ENCODE measurements at regions not wholly inside any gene's neighbourhood (a gene's known extent, or its start where the extent isn't known, plus 50 kb on each side); places are given as distances from the start of the nearest gene placed in this dataset.

- no peak for TF ChIP-seq SMAD4 (CRISPR knock-in tag; IDR thresholded peaks at IDR 0.05)
- no peak for TF ChIP-seq PRRX2 (CRISPR knock-in tag; IDR thresholded peaks at IDR 0.05)
- no peak for TF ChIP-seq ZNF219 (CRISPR knock-in tag; IDR thresholded peaks at IDR 0.05; ENCODE audit: borderline replicate concordance)
- TF ChIP-seq AFF4 (CRISPR knock-in tag; IDR thresholded peaks at IDR 0.05; ENCODE audit: borderline replicate concordance): no peak
- TF ChIP-seq PRDM15 (CRISPR knock-in tag; IDR thresholded peaks at IDR 0.05): no peak
- no peak for TF ChIP-seq NFATC4 (CRISPR knock-in tag; IDR thresholded peaks at IDR 0.05)
- TF ChIP-seq GTF2I (CRISPR knock-in tag; conservative IDR thresholded peaks at IDR 0.05): no peak
Observed at GRCh38 chr7:131234719-131235488, 92.8 kb upstream of the MKLN1 start (continued).

- Mint-ChIP-seq H3K4me3 (no peak overlapping the region), H3K4me1 (peaks cover 21% of the 10 kb centered on the region), H3K27ac (no peak overlapping the region), H3K9me3 (0 out of 2 replicates have a peak, but pooled peaks cover 7% of the 10 kb centered on the region), H3K36me3 (no peaks in the 10 kb centered on the region), H3K27me3 (ENCODE audit: low read depth) (no peaks in the 10 kb centered on the region)
- no peak; the same call in 1 of the 2 replicates for ATAC-seq
- DNase-seq (ENCODE audit: low spot score): no peak
- CTCF ChIA-PET: interaction anchor here (0.8 kb wide), 1 partner anchor 14 kb away, joined by 3 read pairs; no protein-coding TSS in a partner anchor
- POLR2A ChIA-PET: no interaction called here
- TF ChIP-seq E2F1 (CRISPR knock-in tag; IDR thresholded peaks at IDR 0.05) (no peak), FOXJ3 (CRISPR knock-in tag; IDR thresholded peaks at IDR 0.05; ENCODE audit: borderline replicate concordance) (no peak), HMGA2 (CRISPR knock-in tag; IDR thresholded peaks at IDR 0.05) (no peak), ZBTB21 (CRISPR knock-in tag; IDR thresholded peaks at IDR 0.05; ENCODE audit: borderline replicate concordance) (no peak), MXD4 (CRISPR knock-in tag; IDR thresholded peaks at IDR 0.05; ENCODE audit: borderline replicate concordance) (no peak), SMAD3 (CRISPR knock-in tag; IDR thresholded peaks at IDR 0.05; ENCODE audit: borderline replicate concordance) (no peak), ZNF138 (CRISPR knock-in tag; conservative IDR thresholded peaks at IDR 0.05) (no peak), FOXK1 (CRISPR knock-in tag; IDR thresholded peaks at IDR 0.05) (no peak), ZNF396 (CRISPR knock-in tag; IDR thresholded peaks at IDR 0.05; ENCODE audit: borderline replicate concordance) (no peak), TCF7 (CRISPR knock-in tag; IDR thresholded peaks at IDR 0.05; ENCODE audit: low read depth) (no peak), HMGXB4 (CRISPR knock-in tag; IDR thresholded peaks at IDR 0.05) (no peak), GTF2I (CRISPR knock-in tag; conservative IDR thresholded peaks at IDR 0.05) (no peak), NR1H2 (CRISPR knock-in tag; IDR thresholded peaks at IDR 0.05) (no peak), AFF4 (CRISPR knock-in tag; IDR thresholded peaks at IDR 0.05; ENCODE audit: borderline replicate concordance) (no peak)
Observed at GRCh38 chr7:131235489-131236317, 92.0 kb upstream of the MKLN1 start.

Measured in WTC11 (cell line).